ENCODE measurements at regions not wholly inside any gene's neighbourhood (a gene's known extent, or its start where the extent isn't known, plus 50 kb on each side); places are given as distances from the start of the nearest gene placed in this dataset.

DNA sequence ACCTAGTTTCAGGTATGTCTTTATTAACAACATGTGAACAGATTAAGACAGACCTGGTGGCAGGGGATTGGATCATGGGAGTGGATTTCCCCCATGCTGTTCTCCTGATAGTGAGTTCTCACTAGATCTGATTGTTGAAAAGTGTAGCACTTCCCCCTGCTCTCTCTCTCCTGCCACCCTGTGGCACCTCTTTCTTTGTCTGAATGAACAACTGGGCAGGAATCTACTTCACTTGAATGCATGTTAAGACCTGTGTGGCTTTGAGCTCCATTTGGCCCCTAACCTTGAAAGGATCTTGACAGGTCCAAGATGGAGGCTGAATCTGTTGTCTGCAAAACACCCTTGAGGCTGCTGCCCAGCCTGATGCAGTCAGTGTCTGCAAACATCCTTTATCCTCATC is 194.4 kb downstream of the RNF144A start:
- TF ChIP-seq, protein P1, sequence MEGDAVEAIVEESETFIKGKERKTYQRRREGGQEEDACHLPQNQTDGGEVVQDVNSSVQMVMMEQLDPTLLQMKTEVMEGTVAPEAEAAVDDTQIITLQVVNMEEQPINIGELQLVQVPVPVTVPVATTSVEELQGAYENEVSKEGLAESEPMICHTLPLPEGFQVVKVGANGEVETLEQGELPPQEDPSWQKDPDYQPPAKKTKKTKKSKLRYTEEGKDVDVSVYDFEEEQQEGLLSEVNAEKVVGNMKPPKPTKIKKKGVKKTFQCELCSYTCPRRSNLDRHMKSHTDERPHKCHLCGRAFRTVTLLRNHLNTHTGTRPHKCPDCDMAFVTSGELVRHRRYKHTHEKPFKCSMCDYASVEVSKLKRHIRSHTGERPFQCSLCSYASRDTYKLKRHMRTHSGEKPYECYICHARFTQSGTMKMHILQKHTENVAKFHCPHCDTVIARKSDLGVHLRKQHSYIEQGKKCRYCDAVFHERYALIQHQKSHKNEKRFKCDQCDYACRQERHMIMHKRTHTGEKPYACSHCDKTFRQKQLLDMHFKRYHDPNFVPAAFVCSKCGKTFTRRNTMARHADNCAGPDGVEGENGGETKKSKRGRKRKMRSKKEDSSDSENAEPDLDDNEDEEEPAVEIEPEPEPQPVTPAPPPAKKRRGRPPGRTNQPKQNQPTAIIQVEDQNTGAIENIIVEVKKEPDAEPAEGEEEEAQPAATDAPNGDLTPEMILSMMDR (IDR thresholded peaks at IDR 0.05), result no peak
- TF ChIP-seq POLR2A (IDR thresholded peaks at IDR 0.05) (no peak), POLR2AphosphoS5 (IDR thresholded peaks at IDR 0.05) (no peak)
